Motor neuron (in vitro differentiated cells): ENCODE measurements at regions not wholly inside any gene's neighbourhood (a gene's known extent, or its start where the extent isn't known, plus 50 kb on each side); places are given as distances from the start of the nearest gene placed in this dataset.

Source experiments
- ATAC-seq, 8 experiments: fragments of 200-7000 bp; cut with Tn5 transposase; replicated peaks in 6 of 8; 2 replicates each; pipeline ENCODE4 v1.8.0; 2021; ENCODE audit warnings: mild to moderate bottlenecking in 8 of 8, moderate library complexity in 8 of 8
- H3K27ac ChIP-seq, 2 donors: fragments of 250-450 bp; sonication (Bioruptor Pico); 2 replicates each; pipeline ENCODE4 v1.9.0; 2021; ENCODE audit warnings: antibody characterized with exemption in 2 of 2, mild to moderate bottlenecking in 2 of 2, moderate library complexity in 1 of 2
- H3K4me1 ChIP-seq, 2 donors: fragments of 250-450 bp; sonication (Bioruptor Pico); replicated peaks in 1 of 2; 2 replicates each; pipeline ENCODE4 v1.6.1; 2021; ENCODE audit warnings: antibody characterized with exemption in 2 of 2, mild to moderate bottlenecking in 2 of 2, moderate library complexity in 1 of 2
- H3K4me3 ChIP-seq, 5 donors: fragments of 250-450 bp; sonication (Bioruptor Pico); 2 replicates each; pipeline ENCODE4 v1.9.0; 2021; ENCODE audit warnings: antibody characterized with exemption in 5 of 5, mild to moderate bottlenecking in 5 of 5, moderate library complexity in 4 of 5
- WGBS, 10 experiments: fragments of 450-650 bp; shearing (Covaris generic); methylation state at CpG; one replicate each; pipeline ENCODE4 v1.0.0; 2022; 5-methylcytosine and 5-hydroxymethylcytosine counted together
- in situ Hi-C, 9 experiments: fragments of 400-800 bp; cut with MboI; loops; one replicate each; pipeline ENCODE4 v1.15.0; 2021; ENCODE audit warnings: low sequenced_read_pairs in 9 of 9, low pct_unique_long_range_greater_than_20kb in 2 of 9; ENCODE audit not compliant: unreplicated experiment in 9 of 9

GRCh38 chr2:155643056-155643775, 689.3 kb downstream of the NR4A2 start:
- H3K4me3 ChIP-seq, result no peak overlapping the region
- ATAC-seq, result no peak
- H3K27ac ChIP-seq, result no peak overlapping the region
- WGBS, 10 experiments, result 0 to 100% (median 50%) methylated on average over 1 to 2 of the region's 2 CpGs
- H3K4me1 ChIP-seq, result no peaks in the 10 kb centered on the region
- in situ Hi-C loops, result no loop called here

- in situ Hi-C loops, result no loop called here
- 7 to 100% (median 58%) methylated on average over 2 to 4 of the region's 4 CpGs; no CpG with 5 or more reads in 1 of the 10 experiments for WGBS, 10 experiments
- ATAC-seq, result no peak
- no peak overlapping the region for H3K27ac ChIP-seq
- no peaks in the 10 kb centered on the region for H3K4me1 ChIP-seq
- no peak overlapping the region for H3K4me3 ChIP-seq
These were observed 698.5 kb downstream of the NR4A2 start for GRCh38 chr2:155633887-155634570.

- H3K4me1 ChIP-seq, result no peaks in the 10 kb centered on the region
- H3K27ac ChIP-seq, result no peak overlapping the region
- 0 to 91% (median 71%) methylated on average over 2 to 4 of the region's 4 CpGs for WGBS, 10 experiments
- no peak for ATAC-seq
- in situ Hi-C loops, result no loop called here
- H3K4me3 ChIP-seq, result no peak overlapping the region
These were observed 699.3 kb downstream of the NR4A2 start for GRCh38 chr2:155633060-155633839.

GRCh38 chr2:155630760-155631159, 701.8 kb downstream of the NR4A2 start:
- no peak overlapping the region for H3K27ac ChIP-seq
- ATAC-seq, result no peak
- H3K4me3 ChIP-seq, result no peak overlapping the region
- WGBS, 10 experiments, result 0 to 100% (median 59%) methylated on average over 1 to 5 of the region's 5 CpGs
- H3K4me1 ChIP-seq, result no peaks in the 10 kb centered on the region
- in situ Hi-C loops, result no loop called here

- no peak overlapping the region for H3K4me3 ChIP-seq
- WGBS, 10 experiments, result 0 to 83% (median 10%) methylated on average over 1 of the region's 1 CpG; no CpG with 5 or more reads in 3 of the 10 experiments
- no peak for ATAC-seq
- in situ Hi-C loops, result no loop called here
- H3K4me1 ChIP-seq, result no peaks in the 10 kb centered on the region
- no peak overlapping the region for H3K27ac ChIP-seq
These were observed 710.1 kb downstream of the NR4A2 start for GRCh38 chr2:155622443-155622842.

- no peak overlapping the region for H3K27ac ChIP-seq
- WGBS, 10 experiments, result 0 to 94% (median 80%) methylated on average over 1 to 2 of the region's 10 CpGs; no CpG with 5 or more reads in 5 of the 10 experiments
- in situ Hi-C loops, result no loop called here
- no peak overlapping the region for H3K4me3 ChIP-seq
- no peaks in the 10 kb centered on the region for H3K4me1 ChIP-seq
- no peak for ATAC-seq
These were observed 731.4 kb downstream of the NR4A2 start for GRCh38 chr2:155600914-155601760.

GRCh38 chr2:155600296-155600695, 732.2 kb downstream of the NR4A2 start:
- WGBS, 10 experiments, result 44 to 87% (median 54%) methylated on average over 3 to 8 of the region's 10 CpGs; no CpG with 5 or more reads in 7 of the 10 experiments
- H3K4me1 ChIP-seq, result no peaks in the 10 kb centered on the region
- no peak for ATAC-seq

GRCh38 chr2:155599834-155600233, 732.7 kb downstream of the NR4A2 start:
- H3K27ac ChIP-seq, result no peak overlapping the region
- no peaks in the 10 kb centered on the region for H3K4me1 ChIP-seq
- H3K4me3 ChIP-seq, result no peak overlapping the region
- in situ Hi-C loops, result no loop called here
- ATAC-seq, result no peak
- 0 to 100% (median 84%) methylated on average over 1 to 3 of the region's 5 CpGs; no CpG with 5 or more reads in 4 of the 10 experiments for WGBS, 10 experiments

More at GRCh38 chr2:155600296-155600695, 732.2 kb downstream of the NR4A2 start:
- in situ Hi-C loops, result no loop called here
- H3K4me3 ChIP-seq, result no peak overlapping the region
- no peak overlapping the region for H3K27ac ChIP-seq

GRCh38 chr2:155583674-155584195, 748.8 kb downstream of the NR4A2 start:
- H3K4me1 ChIP-seq, result no peaks in the 10 kb centered on the region
- ATAC-seq, result no peak
- in situ Hi-C loops, result no loop called here
- no peak overlapping the region for H3K4me3 ChIP-seq
- no peak overlapping the region for H3K27ac ChIP-seq
- WGBS, 10 experiments, result 0 to 20% methylated on average over 1 of the region's 2 CpGs; no CpG with 5 or more reads in 8 of the 10 experiments

GRCh38 chr2:155574941-155575340, 757.6 kb downstream of the NR4A2 start:
- 0 to 100% (median 80%) methylated on average over 1 of the region's 1 CpG; no CpG with 5 or more reads in 2 of the 10 experiments for WGBS, 10 experiments
- H3K27ac ChIP-seq, result no peak overlapping the region
- in situ Hi-C loops, result no loop called here
- H3K4me1 ChIP-seq, result no peaks in the 10 kb centered on the region
- no peak overlapping the region for H3K4me3 ChIP-seq
- ATAC-seq, result no peak

GRCh38 chr2:155547571-155547970, 785.0 kb downstream of the NR4A2 start:
- in situ Hi-C loops, result no loop called here
- no peak overlapping the region for H3K4me3 ChIP-seq
- peaks cover 0 to 18% of the 10 kb centered on the region in 2 donors for H3K4me1 ChIP-seq
- 19 to 100% (median 90%) methylated on average over 1 to 3 of the region's 3 CpGs; no CpG with 5 or more reads in 1 of the 10 experiments for WGBS, 10 experiments
- no peak for ATAC-seq
- no peak overlapping the region for H3K27ac ChIP-seq
